ENCODE measurements at regions not wholly inside any gene's neighbourhood (a gene's known extent, or its start where the extent isn't known, plus 50 kb on each side); places are given as distances from the start of the nearest gene placed in this dataset.
A peak's percentile ranks its signal among the peaks of the same experiment; 100 is the strongest.

GRCh38 chr5:58071566-58071965 lies 388.3 kb downstream of the PLK2 start:
- no peaks in the 10 kb centered on the region for H3K9me3 ChIP-seq (ENCODE audit: control insufficient read depth, low read length)
- peak overlapping the region; percentile 85 for H3K27ac ChIP-seq (ENCODE audit: insufficient read depth, low read depth, low read length, poor library complexity, severe bottlenecking)
- 17 to 26% methylated on average over 4 of the region's 4 CpGs for WGBS, 2 experiments
- H3K36me3 ChIP-seq (ENCODE audit: control insufficient read depth, insufficient read depth, low read length), result no peaks in the 10 kb centered on the region
- peaks cover 8% of the 10 kb centered on the region for H3K4me1 ChIP-seq (ENCODE audit: control insufficient read depth, insufficient read depth, low read length)
- H3K4me3 ChIP-seq (ENCODE audit: insufficient read depth, low read depth, low read length), result no peak overlapping the region
- H3K27me3 ChIP-seq (ENCODE audit: control insufficient read depth, insufficient read depth, low read length, poor library complexity, severe bottlenecking), result no peaks in the 10 kb centered on the region

- Histone ChIP-seq H3K9me3 (ENCODE audit: control insufficient read depth, low read length) (no peaks in the 10 kb centered on the region), H3K36me3 (ENCODE audit: control insufficient read depth, insufficient read depth, low read length) (no peaks in the 10 kb centered on the region), H3K27me3 (ENCODE audit: control insufficient read depth, insufficient read depth, low read length, poor library complexity, severe bottlenecking) (no peaks in the 10 kb centered on the region), H3K4me1 (ENCODE audit: control insufficient read depth, insufficient read depth, low read length) (peaks cover 8% of the 10 kb centered on the region), H3K27ac (ENCODE audit: insufficient read depth, low read depth, low read length, poor library complexity, severe bottlenecking) (no peak overlapping the region), H3K4me3 (ENCODE audit: insufficient read depth, low read depth, low read length) (no peak overlapping the region)
- 87 to 91% methylated on average over 4 of the region's 4 CpGs for WGBS, 2 experiments
Measured at GRCh38 chr5:58069846-58070245, 390.0 kb downstream of the PLK2 start.

- no peak overlapping the region for H3K27ac ChIP-seq (ENCODE audit: insufficient read depth, low read depth, low read length, poor library complexity, severe bottlenecking)
- H3K36me3 ChIP-seq (ENCODE audit: control insufficient read depth, insufficient read depth, low read length), result no peaks in the 10 kb centered on the region
- H3K4me3 ChIP-seq (ENCODE audit: insufficient read depth, low read depth, low read length), result no peak overlapping the region
- 87 to 89% methylated on average over 30 to 31 of the region's 31 CpGs for WGBS, 2 experiments
- H3K27me3 ChIP-seq (ENCODE audit: control insufficient read depth, insufficient read depth, low read length, poor library complexity, severe bottlenecking), result no peaks in the 10 kb centered on the region
- H3K4me1 ChIP-seq (ENCODE audit: control insufficient read depth, insufficient read depth, low read length), result peaks cover 8% of the 10 kb centered on the region
- no peaks in the 10 kb centered on the region for H3K9me3 ChIP-seq (ENCODE audit: control insufficient read depth, low read length)
Measured at GRCh38 chr5:58069016-58069705, 390.7 kb downstream of the PLK2 start.

GRCh38 chr5:58066557-58066956 lies 393.3 kb downstream of the PLK2 start:
- Histone ChIP-seq H3K9me3 (ENCODE audit: control insufficient read depth, low read length) (no peaks in the 10 kb centered on the region), H3K4me3 (ENCODE audit: insufficient read depth, low read depth, low read length) (no peak overlapping the region), H3K27me3 (ENCODE audit: control insufficient read depth, insufficient read depth, low read length, poor library complexity, severe bottlenecking) (no peaks in the 10 kb centered on the region), H3K36me3 (ENCODE audit: control insufficient read depth, insufficient read depth, low read length) (no peaks in the 10 kb centered on the region), H3K4me1 (ENCODE audit: control insufficient read depth, insufficient read depth, low read length) (peaks cover 4% of the 10 kb centered on the region), H3K27ac (ENCODE audit: insufficient read depth, low read depth, low read length, poor library complexity, severe bottlenecking) (no peak overlapping the region)
- 95 to 98% methylated on average over 1 of the region's 1 CpG for WGBS, 2 experiments

GRCh38 chr5:58066076-58066475 lies 393.8 kb downstream of the PLK2 start:
- no peaks in the 10 kb centered on the region for H3K4me1 ChIP-seq (ENCODE audit: control insufficient read depth, insufficient read depth, low read length)
- 86 to 91% methylated on average over 2 of the region's 2 CpGs for WGBS, 2 experiments

GRCh38 chr5:58064801-58065200 lies 395.1 kb downstream of the PLK2 start:
- 83% methylated on average over 1 of the region's 2 CpGs; no CpG with 5 or more reads in 1 of the 2 experiments for WGBS, 2 experiments

More at GRCh38 chr5:58066076-58066475, 393.8 kb downstream of the PLK2 start:
- Histone ChIP-seq H3K36me3 (ENCODE audit: control insufficient read depth, insufficient read depth, low read length) (no peaks in the 10 kb centered on the region), H3K4me3 (ENCODE audit: insufficient read depth, low read depth, low read length) (no peak overlapping the region), H3K27ac (ENCODE audit: insufficient read depth, low read depth, low read length, poor library complexity, severe bottlenecking) (no peak overlapping the region), H3K9me3 (ENCODE audit: control insufficient read depth, low read length) (no peaks in the 10 kb centered on the region), H3K27me3 (ENCODE audit: control insufficient read depth, insufficient read depth, low read length, poor library complexity, severe bottlenecking) (no peaks in the 10 kb centered on the region)

GRCh38 chr5:58060996-58061395 lies 398.9 kb downstream of the PLK2 start:
- H3K9me3 ChIP-seq (ENCODE audit: control insufficient read depth, low read length), result no peaks in the 10 kb centered on the region
- no peaks in the 10 kb centered on the region for H3K4me1 ChIP-seq (ENCODE audit: control insufficient read depth, insufficient read depth, low read length)
- no peaks in the 10 kb centered on the region for H3K27me3 ChIP-seq (ENCODE audit: control insufficient read depth, insufficient read depth, low read length, poor library complexity, severe bottlenecking)
- no peaks in the 10 kb centered on the region for H3K36me3 ChIP-seq (ENCODE audit: control insufficient read depth, insufficient read depth, low read length)
- H3K4me3 ChIP-seq (ENCODE audit: insufficient read depth, low read depth, low read length), result no peak overlapping the region
- 84 to 87% methylated on average over 3 of the region's 3 CpGs for WGBS, 2 experiments
- no peak overlapping the region for H3K27ac ChIP-seq (ENCODE audit: insufficient read depth, low read depth, low read length, poor library complexity, severe bottlenecking)

More at GRCh38 chr5:58064801-58065200, 395.1 kb downstream of the PLK2 start:
- Histone ChIP-seq H3K27me3 (ENCODE audit: control insufficient read depth, insufficient read depth, low read length, poor library complexity, severe bottlenecking) (no peaks in the 10 kb centered on the region), H3K27ac (ENCODE audit: insufficient read depth, low read depth, low read length, poor library complexity, severe bottlenecking) (no peak overlapping the region), H3K4me1 (ENCODE audit: control insufficient read depth, insufficient read depth, low read length) (no peaks in the 10 kb centered on the region), H3K36me3 (ENCODE audit: control insufficient read depth, insufficient read depth, low read length) (no peaks in the 10 kb centered on the region), H3K9me3 (ENCODE audit: control insufficient read depth, low read length) (no peaks in the 10 kb centered on the region), H3K4me3 (ENCODE audit: insufficient read depth, low read depth, low read length) (no peak overlapping the region)

- H3K4me3 ChIP-seq (ENCODE audit: insufficient read depth, low read depth, low read length), result no peak overlapping the region
- no peaks in the 10 kb centered on the region for H3K9me3 ChIP-seq (ENCODE audit: control insufficient read depth, low read length)
- no peak overlapping the region for H3K27ac ChIP-seq (ENCODE audit: insufficient read depth, low read depth, low read length, poor library complexity, severe bottlenecking)
- H3K27me3 ChIP-seq (ENCODE audit: control insufficient read depth, insufficient read depth, low read length, poor library complexity, severe bottlenecking), result no peaks in the 10 kb centered on the region
- WGBS, 2 experiments, result 96 to 99% methylated on average over 4 of the region's 4 CpGs
- no peaks in the 10 kb centered on the region for H3K4me1 ChIP-seq (ENCODE audit: control insufficient read depth, insufficient read depth, low read length)
- no peaks in the 10 kb centered on the region for H3K36me3 ChIP-seq (ENCODE audit: control insufficient read depth, insufficient read depth, low read length)
Measured at GRCh38 chr5:58057324-58057723, 402.6 kb downstream of the PLK2 start.

- Histone ChIP-seq H3K9me3 (ENCODE audit: control insufficient read depth, low read length) (no peaks in the 10 kb centered on the region), H3K27me3 (ENCODE audit: control insufficient read depth, insufficient read depth, low read length, poor library complexity, severe bottlenecking) (no peaks in the 10 kb centered on the region), H3K4me1 (ENCODE audit: control insufficient read depth, insufficient read depth, low read length) (no peaks in the 10 kb centered on the region), H3K36me3 (ENCODE audit: control insufficient read depth, insufficient read depth, low read length) (no peaks in the 10 kb centered on the region), H3K4me3 (ENCODE audit: insufficient read depth, low read depth, low read length) (no peak overlapping the region), H3K27ac (ENCODE audit: insufficient read depth, low read depth, low read length, poor library complexity, severe bottlenecking) (no peak overlapping the region)
- 71 to 100% methylated on average over 1 of the region's 1 CpG for WGBS, 2 experiments
Measured at GRCh38 chr5:58056546-58056945, 403.3 kb downstream of the PLK2 start.

- no peak overlapping the region for H3K27ac ChIP-seq (ENCODE audit: insufficient read depth, low read depth, low read length, poor library complexity, severe bottlenecking)
- no peaks in the 10 kb centered on the region for H3K27me3 ChIP-seq (ENCODE audit: control insufficient read depth, insufficient read depth, low read length, poor library complexity, severe bottlenecking)
- H3K36me3 ChIP-seq (ENCODE audit: control insufficient read depth, insufficient read depth, low read length), result no peaks in the 10 kb centered on the region
- WGBS, 2 experiments, result 100% methylated on average over 1 of the region's 1 CpG
- H3K4me1 ChIP-seq (ENCODE audit: control insufficient read depth, insufficient read depth, low read length), result no peaks in the 10 kb centered on the region
- no peak overlapping the region for H3K4me3 ChIP-seq (ENCODE audit: insufficient read depth, low read depth, low read length)
- H3K9me3 ChIP-seq (ENCODE audit: control insufficient read depth, low read length), result no peaks in the 10 kb centered on the region
Measured at GRCh38 chr5:58054018-58054417, 405.9 kb downstream of the PLK2 start.

All from ectodermal cell (in vitro differentiated cells).